Endothelial cell of umbilical vein (primary cell): ENCODE measurements at regions not wholly inside any gene's neighbourhood (a gene's known extent, or its start where the extent isn't known, plus 50 kb on each side); places are given as distances from the start of the nearest gene placed in this dataset.

Experiments used
- BruUV-seq: library from RNA; stranded (reverse); fragments of 400-500 nt; replicated peaks from 2 replicates; lab custom pipeline; 2021; lab: Mats Ljungman, UMichigan
- CTCF ChIA-PET: fragments of 300-600, 350-600 bp; sonication (Branson Sonifier 250); formaldehyde crosslinking; loops from one replicate; lab custom pipeline; 2021; ENCODE audit warnings: antibody characterized with exemption, inconsistent platforms; lab: Charles Lee
- POLR2A ChIA-PET: fragments of 300-600, 350-600 bp; sonication (Branson Sonifier 250); formaldehyde crosslinking; loops from one replicate; lab custom pipeline; 2021; ENCODE audit warnings: antibody characterized with exemption, inconsistent platforms; lab: Charles Lee
- DNase-seq: peaks from one replicate; pipeline ENCODE4 v3.0.0-alpha.2; 2011; ENCODE audit warnings: low read depth, low spot score
- FAIRE-seq: peaks from 2 replicates; lab custom pipeline; 2011; peaks lifted over from hg19 to GRCh38; lab: Jason Lieb, UNC
- H2AFZ ChIP-seq: 2 replicates; pipeline ENCODE4 v1.6.0; 2012; ENCODE audit warnings: low read depth, low read length, control low read depth, inconsistent platforms
- H3K27ac ChIP-seq: 2 replicates; pipeline ENCODE4 v1.5.1; 2011; ENCODE audit warnings: low read depth, mild to moderate bottlenecking, control low read depth, low read length, moderate library complexity; ENCODE audit not compliant: insufficient read depth
- H3K27me3 ChIP-seq, 2 experiments: 2 replicates each; pipeline versions ENCODE4 v1.6.0 to v1.6.1; 2011; ENCODE audit warnings: low read length in 2 of 2, mixed read lengths in 1 of 2; ENCODE audit not compliant: control insufficient read depth in 2 of 2, insufficient read depth in 2 of 2
- H3K36me3 ChIP-seq, 2 experiments: 2 replicates in 1 of 2; 3 replicates in 1 of 2; pipeline ENCODE4 v1.5.1; 2011; ENCODE audit warnings: low read length in 2 of 2, mild to moderate bottlenecking in 1 of 2, moderate library complexity in 1 of 2; ENCODE audit not compliant: control insufficient read depth in 2 of 2, insufficient read depth in 2 of 2; ENCODE audit errors: extremely low read depth in 1 of 2
- H3K4me1 ChIP-seq: 3 replicates; pipeline ENCODE4 v1.5.1; 2011; ENCODE audit warnings: mild to moderate bottlenecking, low read length; ENCODE audit not compliant: control insufficient read depth, insufficient read depth; ENCODE audit errors: extremely low read depth
- H3K4me2 ChIP-seq: 2 replicates; pipeline ENCODE4 v1.6.1; 2011; ENCODE audit warnings: low read length, control low read depth, mixed read lengths; ENCODE audit not compliant: insufficient read depth
- H3K4me3 ChIP-seq, 3 experiments: fragments of 200-600 bp in 1 of 3; sonication (generic), shearing (Covaris generic) in 1 of 3; replicated peaks in 1 of 3; 2 replicates each; pipeline ENCODE4 v1.5.1; 2011 to 2016; ENCODE audit warnings: control low read depth in 3 of 3, low read length in 3 of 3, mild to moderate bottlenecking in 2 of 3, inconsistent platforms in 1 of 3, low read depth in 1 of 3, moderate library complexity in 1 of 3; ENCODE audit not compliant: insufficient read depth in 1 of 3
- H3K79me2 ChIP-seq: 2 replicates; pipeline ENCODE4 v1.6.0; 2012; ENCODE audit warnings: low read length, inconsistent platforms; ENCODE audit not compliant: control insufficient read depth, insufficient read depth
- H3K9ac ChIP-seq: replicated peaks from 2 replicates; pipeline ENCODE3; 2011; ENCODE audit warnings: low read length, control low read depth; ENCODE audit not compliant: insufficient read depth; ENCODE audit errors: extremely low read depth
- H3K9me1 ChIP-seq: replicated peaks from 3 replicates; pipeline ENCODE4 v1.6.0; 2011; ENCODE audit warnings: mild to moderate bottlenecking, low read length; ENCODE audit not compliant: control insufficient read depth, insufficient read depth; ENCODE audit errors: extremely low read depth
- H3K9me3 ChIP-seq: replicated peaks from 2 replicates; pipeline ENCODE4 v1.5.1; 2012; ENCODE audit warnings: low read length, inconsistent platforms; ENCODE audit not compliant: control insufficient read depth, insufficient read depth
- H4K20me1 ChIP-seq: replicated peaks from 2 replicates; pipeline ENCODE3; 2011; ENCODE audit warnings: mild to moderate bottlenecking, low read length; ENCODE audit not compliant: control insufficient read depth, insufficient read depth; ENCODE audit errors: extremely low read depth
- CTCF ChIP-seq, 2 donors: IDR thresholded peaks; 1 replicate in 1 of 2; 2 replicates in 1 of 2; pipeline ENCODE4 v1.5.1; 2011; ENCODE audit warnings: low read length in 2 of 2, mild to moderate bottlenecking in 2 of 2, moderate library complexity in 2 of 2, control low read depth in 1 of 2, inconsistent platforms in 1 of 2, low read depth in 1 of 2; ENCODE audit not compliant: insufficient read depth in 1 of 2; ENCODE audit errors: extremely low read depth in 1 of 2
- EZH2 ChIP-seq: IDR thresholded peaks from 2 replicates; pipeline ENCODE4 v1.6.1; 2012; ENCODE audit warnings: borderline replicate concordance, low read depth, mild to moderate bottlenecking, moderate library complexity, low read length, inconsistent platforms; ENCODE audit not compliant: severe bottlenecking
- FOS ChIP-seq: IDR thresholded peaks from 2 replicates; pipeline ENCODE4 v1.6.1; 2011; ENCODE audit warnings: mild to moderate bottlenecking, low read length, moderate library complexity, borderline replicate concordance; ENCODE audit not compliant: insufficient read depth
- GATA2 ChIP-seq: IDR thresholded peaks from 2 replicates; pipeline ENCODE4 v1.7.0; 2011; ENCODE audit warnings: low read depth, mild to moderate bottlenecking, moderate library complexity, mixed read lengths, low read length; ENCODE audit not compliant: insufficient read length, insufficient read depth
- JUN ChIP-seq: IDR thresholded peaks from 2 replicates; pipeline ENCODE4 v1.6.1; 2011; ENCODE audit warnings: borderline replicate concordance, low read depth; ENCODE audit not compliant: insufficient read length, insufficient read depth
- MAX ChIP-seq: IDR thresholded peaks from 2 replicates; pipeline ENCODE4 v1.6.1; 2011; ENCODE audit not compliant: insufficient read depth, insufficient read length
- MYC ChIP-seq: IDR thresholded peaks from one replicate; pipeline ENCODE4 v1.6.1; 2011; ENCODE audit warnings: mild to moderate bottlenecking, low read depth, low read length
- POLR2A ChIP-seq: IDR thresholded peaks from 2 replicates; pipeline ENCODE4 v1.6.1; 2012; ENCODE audit warnings: low read depth, mild to moderate bottlenecking, control low read depth, low read length
- POLR2AphosphoS5 ChIP-seq: IDR thresholded peaks from 2 replicates; pipeline ENCODE4 v1.6.1; 2012; ENCODE audit warnings: low read depth, mild to moderate bottlenecking, control low read depth, low read length, moderate library complexity; ENCODE audit not compliant: insufficient read depth
- dilution Hi-C: fragments of 300-500 bp; cut with MboI; formaldehyde crosslinking; loops from one replicate; pipeline ENCODE4 v1.15.0; 2019; ENCODE audit warnings: low sequenced_read_pairs; ENCODE audit not compliant: extremely low pct_ligation_motif_present
- intact Hi-C: fragments of 100-400 bp; cut with micrococcal nuclease; formaldehyde crosslinking; loops from one replicate; pipeline ENCODE4 v1.10.0; 2022

DNA sequence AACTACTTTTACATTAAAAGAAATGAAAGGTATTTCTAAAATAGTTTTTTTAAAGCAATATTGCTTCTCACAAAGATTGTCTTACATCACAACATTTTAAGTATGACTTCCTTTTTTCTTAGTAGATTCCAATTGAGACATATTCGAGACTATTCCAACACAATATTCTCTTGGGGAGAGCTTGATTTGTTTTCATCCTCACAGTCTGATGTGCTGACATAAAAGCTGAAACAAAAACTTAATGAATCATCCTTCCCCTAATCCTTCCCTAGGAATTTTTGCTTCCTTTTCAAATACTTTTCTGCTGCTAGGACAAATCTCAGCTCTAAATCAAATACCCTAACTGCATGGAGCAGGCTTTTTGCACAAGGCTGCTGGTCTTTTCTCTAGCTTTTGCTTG lies 245.8 kb upstream of the MAP3K1 start:
- H3K27ac ChIP-seq, result no peak overlapping the region
- peak overlapping the region; percentile 37 for H3K9ac ChIP-seq
- intact Hi-C loops (no loop called here), dilution Hi-C loops (no loop called here)
- TF ChIP-seq MAX, result no peak
- no peak for TF ChIP-seq CTCF (IDR thresholded peaks at IDR 0.05; ENCODE audit: extremely low read depth in 1 of 2, insufficient read depth in 1 of 2, low read depth in 1 of 2, low read length in 2 of 2)
- no peak for TF ChIP-seq POLR2AphosphoS5
- TF ChIP-seq FOS, result peak; percentile 48
- H2AFZ ChIP-seq, result no peak overlapping the region
- H3K27me3 ChIP-seq, result peaks cover 0 to 10% of the 10 kb centered on the region in 2 experiments
- peaks cover 14% of the 10 kb centered on the region for H3K4me1 ChIP-seq
- no peak overlapping the region for H3K4me3 ChIP-seq
- FAIRE-seq, result peak; percentile 90
- H3K4me2 ChIP-seq, result peak overlapping the region; percentile 73
- no peaks in the 10 kb centered on the region for H3K9me3 ChIP-seq
- H3K36me3 ChIP-seq, result no peaks in the 10 kb centered on the region
- no TSS peak for BruUV-seq
- ChIA-PET CTCF (interaction anchor here (0.9 to 1.2 kb wide), 3 partner anchors 9 to 267 kb away, joined by 3 to 4 read pairs (median 3); no protein-coding TSS in a partner anchor), POLR2A (no interaction called here)
- DNase-seq, result peak; percentile 70
- no peaks in the 10 kb centered on the region for H4K20me1 ChIP-seq
- no peaks in the 10 kb centered on the region for H3K9me1 ChIP-seq
- H3K79me2 ChIP-seq, result no peaks in the 10 kb centered on the region

DNA sequence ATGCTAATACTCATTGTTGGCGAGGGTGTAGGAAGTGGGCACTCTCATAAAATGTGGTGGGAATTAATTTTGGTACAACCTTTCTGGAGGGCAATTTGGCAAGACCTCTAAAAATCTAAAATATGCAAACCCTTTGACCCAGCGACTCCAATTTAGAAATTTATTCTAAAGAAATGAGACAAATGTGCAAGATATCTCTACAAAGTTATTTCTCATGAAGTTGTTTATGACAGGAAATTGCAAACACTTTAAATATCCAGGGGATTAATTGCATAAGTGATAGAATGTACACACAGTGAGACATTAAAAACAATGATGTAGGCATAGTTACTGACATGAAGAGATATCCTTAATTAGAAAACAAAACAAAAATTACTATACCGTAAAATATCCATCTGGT lies 246.3 kb upstream of the MAP3K1 start:
- Histone ChIP-seq H2AFZ (no peak overlapping the region), H3K9me1 (no peaks in the 10 kb centered on the region), H3K4me2 (peak overlapping the region; percentile 73), H3K4me1 (peaks cover 14% of the 10 kb centered on the region), H3K9ac (peak overlapping the region; percentile 37), H4K20me1 (no peaks in the 10 kb centered on the region), H3K79me2 (no peaks in the 10 kb centered on the region), H3K4me3 (no peak overlapping the region), H3K27me3 (peaks cover 0 to 10% of the 10 kb centered on the region in 2 experiments), H3K36me3 (no peaks in the 10 kb centered on the region), H3K27ac (no peak overlapping the region), H3K9me3 (no peaks in the 10 kb centered on the region)
- no peak for FAIRE-seq
- TF ChIP-seq GATA2, result no peak
- no peak for TF ChIP-seq POLR2AphosphoS5
- TF ChIP-seq MAX, result no peak
- no peak for TF ChIP-seq FOS
- no peak for TF ChIP-seq CTCF (IDR thresholded peaks at IDR 0.05; ENCODE audit: extremely low read depth in 1 of 2, insufficient read depth in 1 of 2, low read depth in 1 of 2, low read length in 2 of 2)
- TF ChIP-seq POLR2A, result no peak
- no peak for TF ChIP-seq MYC
- no peak for TF ChIP-seq EZH2
- TF ChIP-seq JUN, result no peak
- intact Hi-C loops (no loop called here), dilution Hi-C loops (no loop called here)
- ChIA-PET CTCF (interaction anchor here (0.9 to 1.2 kb wide), 3 partner anchors 8 to 268 kb away, joined by 3 to 4 read pairs (median 3); no protein-coding TSS in a partner anchor), POLR2A (no interaction called here)
- no TSS peak for BruUV-seq
- peak; percentile 39 for DNase-seq
